Activated CD8-positive, alpha-beta memory T cell treated with anti-CD3 and anti-CD28 coated beads for 48 hours (primary cell): ENCODE measurements at regions not wholly inside any gene's neighbourhood (a gene's known extent, or its start where the extent isn't known, plus 50 kb on each side); places are given as distances from the start of the nearest gene placed in this dataset.
"Not testable (repeated sequence)": the region's sequence is repeated elsewhere in the genome, so short reads cannot be mapped to it uniquely, and the experiment has no call there.

ENCODE experiments used
- DNase-seq, 3 experiments: peaks; one replicate each; pipeline ENCODE4 v3.0.0-alpha.2; 2020; ENCODE audit warnings: low read depth in 2 of 3, low spot score in 2 of 3

GRCh38 chr3:67064105-67064504 is 66.0 kb downstream of the KBTBD8 start:
- DNase-seq, result no peak

GRCh38 chr3:67067251-67067650 is 69.1 kb downstream of the KBTBD8 start:
- no peak for DNase-seq

- not testable (repeated sequence) for DNase-seq
These were observed 74.5 kb downstream of the KBTBD8 start for GRCh38 chr3:67072640-67073039.

- no peak for DNase-seq
These were observed 75.7 kb downstream of the KBTBD8 start for GRCh38 chr3:67073812-67074211.

- DNase-seq, result no peak
These were observed 77.2 kb downstream of the KBTBD8 start for GRCh38 chr3:67075295-67075694.

- no peak for DNase-seq
These were observed 78.5 kb downstream of the KBTBD8 start for GRCh38 chr3:67076607-67077006.

- no peak for DNase-seq
These were observed 79.5 kb downstream of the KBTBD8 start for GRCh38 chr3:67077656-67078055.

- DNase-seq, result no peak
These were observed 84.5 kb downstream of the KBTBD8 start for GRCh38 chr3:67082533-67083024.

- DNase-seq, result peak in 1 of 3 experiments; percentile 10
These were observed 85.2 kb downstream of the KBTBD8 start for GRCh38 chr3:67083277-67083676.

- DNase-seq, result no peak
These were observed 89.7 kb downstream of the KBTBD8 start for GRCh38 chr3:67087788-67088187.

GRCh38 chr3:67090474-67090873 is 92.4 kb downstream of the KBTBD8 start:
- DNase-seq, result no peak

GRCh38 chr3:67093305-67093704 is 95.2 kb downstream of the KBTBD8 start:
- no peak for DNase-seq

GRCh38 chr3:67094167-67094566 is 96.1 kb downstream of the KBTBD8 start:
- no peak for DNase-seq

GRCh38 chr3:67094774-67095173 is 96.7 kb downstream of the KBTBD8 start:
- no peak for DNase-seq

GRCh38 chr3:67104388-67104787 is 106.3 kb downstream of the KBTBD8 start:
- no peak for DNase-seq

- no peak for DNase-seq
These were observed 108.8 kb downstream of the KBTBD8 start for GRCh38 chr3:67106874-67107273.

GRCh38 chr3:67109651-67110204 is 111.6 kb downstream of the KBTBD8 start:
- no peak for DNase-seq

- DNase-seq, result peak; percentile 46 to 61 (median 60)
These were observed 115.8 kb downstream of the KBTBD8 start for GRCh38 chr3:67113802-67114407.

GRCh38 chr3:67118122-67118521 is 120.0 kb downstream of the KBTBD8 start:
- DNase-seq, result no peak

- DNase-seq, result no peak
These were observed 120.5 kb downstream of the KBTBD8 start for GRCh38 chr3:67118635-67119034.

- DNase-seq, result no peak
These were observed 125.8 kb downstream of the KBTBD8 start for GRCh38 chr3:67123914-67124313.

GRCh38 chr3:67127254-67127653 is 129.1 kb downstream of the KBTBD8 start:
- DNase-seq, result no peak

GRCh38 chr3:67142432-67142831 is 144.3 kb downstream of the KBTBD8 start:
- no peak for DNase-seq
